Liver (tissue), 8 donors: ENCODE measurements at regions not wholly inside any gene's neighbourhood (a gene's known extent, or its start where the extent isn't known, plus 50 kb on each side); places are given as distances from the start of the nearest gene placed in this dataset.

Experiments used
- DNase-seq: peaks from one replicate; pipeline ENCODE4 v3.0.0-alpha.2; 2017; ENCODE audit warnings: low spot score
- H3K27ac ChIP-seq, 2 donors: one replicate each; pipeline ENCODE4 v1.7.0; 2013; ENCODE audit warnings: inconsistent platforms in 2 of 2, low read length in 2 of 2, control low read depth in 1 of 2, low read depth in 1 of 2, mild to moderate bottlenecking in 1 of 2
- H3K27me3 ChIP-seq, 4 donors: one replicate each; pipeline versions ENCODE4 v1.6.1 to v1.7.0; 2013; ENCODE audit warnings: low read length in 3 of 4, inconsistent platforms in 1 of 4, mild to moderate bottlenecking in 1 of 4, moderate library complexity in 1 of 4; ENCODE audit not compliant: control insufficient read depth in 4 of 4, insufficient read depth in 4 of 4
- H3K36me3 ChIP-seq, 4 donors: one replicate each; pipeline versions ENCODE4 v1.6.1 to v1.7.0; 2013; ENCODE audit warnings: low read length in 3 of 4, mild to moderate bottlenecking in 3 of 4, low read depth in 1 of 4, moderate library complexity in 1 of 4; ENCODE audit not compliant: control insufficient read depth in 4 of 4, insufficient read depth in 3 of 4
- H3K4me1 ChIP-seq, 4 donors: one replicate each; pipeline versions ENCODE4 v1.6.1 to v1.7.0; 2013; ENCODE audit warnings: low read length in 3 of 4, mild to moderate bottlenecking in 3 of 4, moderate library complexity in 1 of 4; ENCODE audit not compliant: control insufficient read depth in 4 of 4, insufficient read depth in 4 of 4
- H3K4me3 ChIP-seq, 3 donors: one replicate each; pipeline versions ENCODE4 v1.6.1 to v1.7.0; 2013; ENCODE audit warnings: low read length in 3 of 3, control low read depth in 1 of 3, low read depth in 1 of 3, mild to moderate bottlenecking in 1 of 3
- H3K9ac ChIP-seq, 2 donors: one replicate each; pipeline ENCODE4 v1.7.0; 2013; ENCODE audit warnings: low read length in 2 of 2, mild to moderate bottlenecking in 2 of 2, moderate library complexity in 2 of 2, control low read depth in 1 of 2, low read depth in 1 of 2
- H3K9me3 ChIP-seq, 4 donors: one replicate each; pipeline versions ENCODE4 v1.6.1 to v1.7.0; 2013; ENCODE audit warnings: low read length in 3 of 4; ENCODE audit not compliant: control insufficient read depth in 4 of 4
- CTCF ChIP-seq: fragments of 150-350 bp; IDR thresholded peaks from 2 replicates; pipeline ENCODE4 v1.5.1; 2017; ENCODE audit warnings: improper control_type of control experiment, low read depth, low read length; ENCODE audit not compliant: missing input control
- EGR1 ChIP-seq, 2 donors: IDR thresholded peaks; 2 replicates each; pipeline ENCODE4 v1.6.1; 2016 to 2018; ENCODE audit warnings: antibody characterized with exemption in 2 of 2, low read depth in 2 of 2
- FOXA1 ChIP-seq: IDR thresholded peaks from 2 replicates; pipeline ENCODE4 v1.6.1; 2016; ENCODE audit warnings: antibody characterized with exemption
- FOXA2 ChIP-seq: IDR thresholded peaks from 2 replicates; pipeline ENCODE4 v1.6.1; 2016; ENCODE audit warnings: antibody characterized with exemption
- HNF4A ChIP-seq, 2 donors: conservative IDR thresholded peaks; 2 replicates each; pipeline ENCODE4 v1.6.1; 2016; ENCODE audit warnings: antibody characterized with exemption in 2 of 2, mild to moderate bottlenecking in 2 of 2
- HNF4G ChIP-seq: IDR thresholded peaks from 2 replicates; pipeline ENCODE4 v1.6.1; 2016; ENCODE audit warnings: antibody characterized with exemption
- JUND ChIP-seq, 2 donors: IDR thresholded peaks; 2 replicates each; pipeline ENCODE4 v1.6.1; 2016; ENCODE audit warnings: antibody characterized with exemption in 2 of 2
- NR2F2 ChIP-seq: IDR thresholded peaks from 2 replicates; pipeline ENCODE4 v1.6.1; 2016; ENCODE audit warnings: antibody characterized with exemption
- RAD21 ChIP-seq, 2 donors: IDR thresholded peaks; 2 replicates each; pipeline ENCODE4 v1.6.1; 2016; ENCODE audit warnings: antibody characterized with exemption in 2 of 2, mild to moderate bottlenecking in 2 of 2
- REST ChIP-seq: IDR thresholded peaks from 2 replicates; pipeline ENCODE4 v1.6.1; 2016; ENCODE audit warnings: antibody characterized with exemption, mild to moderate bottlenecking
- RXRA ChIP-seq, 2 donors: IDR thresholded peaks; 2 replicates each; pipeline ENCODE4 v1.6.1; 2017 to 2018; ENCODE audit warnings: antibody characterized with exemption in 2 of 2, mild to moderate bottlenecking in 1 of 2
- SP1 ChIP-seq: IDR thresholded peaks from 2 replicates; pipeline ENCODE4 v1.6.1; 2018; ENCODE audit warnings: antibody characterized with exemption, mild to moderate bottlenecking
- TAF1 ChIP-seq: conservative IDR thresholded peaks from 2 replicates; pipeline ENCODE4 v1.6.1; 2016; ENCODE audit warnings: antibody characterized with exemption, mild to moderate bottlenecking
- YY1 ChIP-seq: IDR thresholded peaks from 2 replicates; pipeline ENCODE4 v1.6.1; 2016; ENCODE audit warnings: antibody characterized with exemption, mild to moderate bottlenecking
- ZBTB33 ChIP-seq: IDR thresholded peaks from 2 replicates; pipeline ENCODE4 v1.6.1; 2016; ENCODE audit warnings: antibody characterized with exemption
- whole genome bisulfite sequencing: extraction: QIAGEN DNeasy Blood & Tissue Kit; methylation state at CpG from one replicate; pipeline ENCODE4 v1.1.7; 2013; 5-methylcytosine and 5-hydroxymethylcytosine counted together
- TF ChIP-seq, protein P1 (sequence below): IDR thresholded peaks from 2 replicates; pipeline ENCODE4 v1.6.1; 2016; ENCODE audit warnings: antibody characterized with exemption
- TF ChIP-seq, protein P2 (sequence below): IDR thresholded peaks from 2 replicates; pipeline ENCODE4 v1.6.1; 2016; ENCODE audit warnings: antibody characterized with exemption
- donor health status: healthy.
- donor health status: healthy.
- donor health status: healthy.
- donor health status: healthy.
- donor health status: healthy.

DNA sequence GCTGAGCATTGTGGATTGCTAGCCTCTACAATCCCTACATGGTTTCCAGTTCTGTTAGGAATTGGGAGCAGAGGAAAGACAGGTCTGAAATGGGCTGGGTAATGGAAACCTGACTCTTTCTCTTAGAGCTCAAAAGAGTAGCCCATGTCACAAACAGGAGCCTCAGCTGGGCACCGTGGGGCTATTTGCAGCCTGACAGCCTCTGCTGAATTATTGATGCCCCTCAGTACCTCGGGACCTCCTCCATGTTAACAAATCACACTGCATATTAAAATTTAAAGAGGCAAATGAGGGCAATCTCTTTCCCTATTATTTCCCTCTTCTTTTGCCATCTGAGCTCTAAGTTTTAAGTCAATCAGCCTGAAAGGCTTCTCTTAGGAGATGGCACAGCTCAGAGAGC, 157.1 kb downstream of the TSEN15 start:
- H3K9ac ChIP-seq: no peak overlapping the region
- no peaks in the 10 kb centered on the region for H3K36me3 ChIP-seq
- no peak overlapping the region for H3K27ac ChIP-seq
- WGBS: 93% methylated on average over 2 of the region's 2 CpGs
- H3K27me3 ChIP-seq: no peaks in the 10 kb centered on the region
- no peak for DNase-seq
- no peaks in the 10 kb centered on the region for H3K9me3 ChIP-seq
- peaks cover 0 to 4% (median 0%) of the 10 kb centered on the region in 4 donors for H3K4me1 ChIP-seq
- TF ChIP-seq RXRA (IDR thresholded peaks at IDR 0.05) (no peak), FOXA1 (no peak), REST (no peak), YY1 (no peak), TAF1 (no peak), HNF4G (no peak), RAD21 (IDR thresholded peaks at IDR 0.05) (no peak), EGR1 (IDR thresholded peaks at IDR 0.05; ENCODE audit: low read depth in 2 of 2) (no peak), FOXA2 (no peak), ZBTB33 (no peak), CTCF (no peak), JUND (IDR thresholded peaks at IDR 0.05) (no peak), HNF4A (conservative IDR thresholded peaks at IDR 0.05) (no peak)
- TF ChIP-seq, protein P1, sequence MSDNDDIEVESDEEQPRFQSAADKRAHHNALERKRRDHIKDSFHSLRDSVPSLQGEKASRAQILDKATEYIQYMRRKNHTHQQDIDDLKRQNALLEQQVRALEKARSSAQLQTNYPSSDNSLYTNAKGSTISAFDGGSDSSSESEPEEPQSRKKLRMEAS: no peak
- no peak overlapping the region for H3K4me3 ChIP-seq

GRCh38 chr1:184210031-184210430, 158.5 kb downstream of the TSEN15 start:
- 69% methylated on average over 2 of the region's 2 CpGs for WGBS
- Histone ChIP-seq H3K36me3 (no peaks in the 10 kb centered on the region), H3K27me3 (no peaks in the 10 kb centered on the region)

More at GRCh38 chr1:184210031-184210430, 158.5 kb downstream of the TSEN15 start:
- Histone ChIP-seq H3K9me3 (no peaks in the 10 kb centered on the region), H3K9ac (no peak overlapping the region), H3K4me3 (no peak overlapping the region), H3K27ac (no peak overlapping the region), H3K4me1 (peaks cover 0 to 4% (median 0%) of the 10 kb centered on the region in 4 donors)
- DNase-seq: no peak
- TF ChIP-seq, protein P2, sequence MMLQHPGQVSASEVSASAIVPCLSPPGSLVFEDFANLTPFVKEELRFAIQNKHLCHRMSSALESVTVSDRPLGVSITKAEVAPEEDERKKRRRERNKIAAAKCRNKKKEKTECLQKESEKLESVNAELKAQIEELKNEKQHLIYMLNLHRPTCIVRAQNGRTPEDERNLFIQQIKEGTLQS: no peak
- TF ChIP-seq RAD21 (IDR thresholded peaks at IDR 0.05): peak in 1 of 2 donors; percentile 45
- TF ChIP-seq SP1: peak; percentile 29
- TF ChIP-seq NR2F2: peak; percentile 36
